Endometrium (tissue), 2 donors: ENCODE measurements at regions not wholly inside any gene's neighbourhood (a gene's known extent, or its start where the extent isn't known, plus 50 kb on each side); places are given as distances from the start of the nearest gene placed in this dataset.

Source experiments
- FAIRE-seq: peaks from 2 replicates; lab custom pipeline; 2012; peaks lifted over from hg19 to GRCh38; lab: Jason Lieb, UNC
- donor health status: control.
- donor health status: control.

DNA sequence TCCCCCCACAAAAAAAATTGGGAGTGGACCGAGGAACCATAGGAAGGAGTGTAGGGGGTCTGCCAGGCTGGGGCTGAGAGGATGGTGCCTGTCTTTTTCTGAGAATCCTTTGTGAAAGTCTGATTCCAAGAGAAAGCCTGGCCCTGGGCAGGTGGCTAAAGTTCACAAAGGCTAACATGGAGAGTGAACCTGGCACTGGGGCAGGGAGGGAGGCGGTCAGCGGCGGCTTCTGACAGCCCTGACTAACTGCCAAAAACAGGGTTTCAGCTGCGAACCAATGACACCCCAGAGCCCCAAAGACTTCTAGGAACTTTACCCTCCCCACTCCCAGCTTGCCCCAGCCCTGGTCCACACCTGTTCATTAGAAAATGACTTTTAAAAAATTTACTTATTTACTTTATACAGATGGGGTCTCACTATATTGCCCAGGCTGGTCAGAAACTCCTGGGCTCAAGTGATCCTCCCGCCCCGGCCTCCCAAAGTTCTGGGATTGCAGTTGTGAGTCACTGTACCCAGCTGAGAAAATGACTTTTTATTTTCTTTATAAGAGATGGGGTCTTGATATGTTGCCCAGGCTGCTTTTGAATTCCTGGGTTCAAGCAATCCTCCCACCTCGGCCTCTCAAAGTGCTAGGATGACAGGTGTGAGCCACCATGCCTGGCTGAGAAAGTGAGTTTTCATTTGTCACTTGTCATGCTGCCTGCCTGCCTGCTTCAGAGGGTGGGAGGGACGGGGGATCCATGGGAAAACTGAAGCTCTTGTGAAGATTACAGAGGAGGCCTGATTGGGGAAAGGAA lies 61.0 kb upstream of the DUSP5 start:
- no peak for FAIRE-seq

- FAIRE-seq = no peak
These were observed 60.4 kb upstream of the DUSP5 start for GRCh38 chr10:110437351-110437605.

DNA sequence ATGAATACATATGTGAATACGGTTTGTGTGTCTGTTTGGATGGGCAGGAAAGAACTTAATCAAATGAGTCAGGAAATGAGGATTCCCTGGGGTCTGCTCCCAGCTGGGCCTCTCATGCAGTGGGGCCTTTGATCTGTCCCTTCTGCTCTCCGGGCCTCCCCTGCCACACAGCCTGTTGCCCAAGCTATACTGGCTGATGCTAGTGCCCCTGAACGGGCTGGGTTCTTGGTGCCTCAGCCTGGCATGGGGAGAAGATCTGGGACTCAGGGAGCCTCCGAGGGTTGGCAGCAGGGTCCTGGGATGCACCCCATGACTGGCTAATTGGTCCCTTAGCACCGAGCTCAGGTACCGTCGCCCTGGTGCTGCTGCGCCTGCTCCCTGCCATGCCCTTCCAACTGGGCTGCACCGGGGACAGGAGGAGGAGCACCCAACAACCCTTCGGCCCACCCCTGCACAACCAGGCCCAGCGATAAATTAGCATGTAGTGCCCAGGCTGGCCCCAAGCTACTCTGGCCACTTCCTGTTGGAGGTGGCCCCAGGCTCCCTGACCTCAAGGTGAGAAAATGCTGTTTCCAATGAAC lies 59.9 kb upstream of the DUSP5 start:
- FAIRE-seq = no peak

DNA sequence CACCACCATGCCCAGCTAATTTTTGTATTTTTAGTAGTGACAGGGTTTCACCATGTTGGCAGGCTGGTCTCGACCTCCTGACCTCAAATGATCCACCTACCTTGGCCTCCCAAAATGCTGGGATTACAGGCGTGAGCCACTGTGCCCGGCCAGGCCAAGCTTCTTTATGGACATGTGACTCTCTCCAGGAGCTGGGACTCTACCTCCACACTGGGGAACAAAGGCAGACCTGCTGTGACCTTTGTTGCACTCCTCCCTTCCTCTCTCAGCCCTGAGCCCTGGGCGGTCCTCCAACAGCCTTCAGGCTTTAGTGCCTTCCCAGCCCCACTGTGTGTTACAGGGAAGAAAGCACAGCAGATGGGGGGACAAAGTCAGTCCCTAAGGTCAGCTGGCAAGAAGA lies 55.0 kb upstream of the DUSP5 start:
- no peak for FAIRE-seq

DNA sequence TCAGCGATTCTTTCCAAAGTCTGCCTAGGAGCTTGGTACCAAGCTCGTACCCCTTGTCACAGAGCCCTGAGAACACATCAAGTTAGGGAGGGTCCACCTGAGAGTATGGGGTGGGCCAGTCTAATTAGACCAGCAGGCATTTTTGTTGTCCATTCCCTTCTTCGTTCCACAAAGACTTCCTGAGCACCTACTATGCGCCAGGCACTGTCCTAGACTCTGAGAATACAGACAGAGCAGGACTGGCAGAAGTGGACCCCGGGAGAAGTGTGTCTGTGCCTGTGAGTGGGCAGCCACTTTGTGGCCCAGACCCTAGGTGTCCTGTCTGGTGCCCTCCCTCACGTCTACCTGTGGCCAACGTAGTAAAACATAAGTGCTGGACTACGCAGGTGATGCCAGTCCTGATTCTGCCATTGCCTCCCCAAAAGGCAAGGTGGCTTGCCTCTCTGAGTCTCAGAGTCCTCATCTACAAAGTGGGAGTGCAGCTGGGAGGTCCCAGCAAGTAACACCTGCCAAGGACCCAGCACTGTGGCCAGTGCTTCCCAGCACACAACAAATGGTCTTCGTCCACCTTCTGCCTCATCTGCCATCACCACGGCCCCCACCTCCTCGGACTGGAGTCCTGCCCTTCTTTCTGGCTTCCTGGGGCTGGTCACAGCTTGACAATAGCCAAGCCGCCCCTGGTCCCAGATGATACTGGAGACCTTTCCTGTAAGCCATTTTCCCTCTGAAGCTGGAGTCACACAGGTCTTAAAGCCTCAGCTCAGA lies 54.3 kb upstream of the DUSP5 start:
- no peak for FAIRE-seq

DNA sequence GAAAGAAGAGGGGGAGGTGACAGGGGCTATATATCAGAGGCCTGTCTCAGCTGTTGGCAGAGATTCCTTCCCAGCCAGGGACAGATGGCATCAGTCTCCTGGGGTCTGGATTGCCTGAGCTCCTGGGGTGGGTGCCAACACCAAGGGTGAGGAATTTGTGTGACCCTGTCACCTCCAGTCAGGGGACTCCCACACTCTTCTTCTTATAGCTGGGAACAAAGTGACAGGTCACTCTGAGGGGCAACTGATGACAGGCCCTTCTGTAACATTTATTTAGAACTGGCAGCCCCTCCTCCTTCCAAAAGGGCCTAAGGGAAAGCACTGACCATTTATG lies 53.7 kb upstream of the DUSP5 start:
- FAIRE-seq = no peak

DNA sequence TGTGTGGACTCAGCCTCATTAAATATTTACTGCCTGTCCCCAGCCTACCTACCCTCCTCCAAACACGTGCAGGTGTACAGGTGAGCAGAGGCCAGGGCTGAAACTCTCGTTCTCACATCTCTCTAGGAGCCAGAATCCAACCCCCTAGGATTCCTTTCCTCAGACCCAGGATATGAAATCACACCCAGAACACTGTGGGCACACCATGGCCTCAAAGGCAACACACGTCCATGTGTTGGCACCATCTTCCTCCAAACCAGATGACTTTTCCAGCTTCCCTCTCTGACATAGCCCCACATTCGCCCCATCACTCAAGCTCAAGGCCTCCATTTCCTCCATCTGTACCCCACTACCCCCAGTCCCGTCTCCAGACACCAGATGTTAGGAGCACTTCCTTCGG lies 51.8 kb upstream of the DUSP5 start:
- FAIRE-seq = no peak

DNA sequence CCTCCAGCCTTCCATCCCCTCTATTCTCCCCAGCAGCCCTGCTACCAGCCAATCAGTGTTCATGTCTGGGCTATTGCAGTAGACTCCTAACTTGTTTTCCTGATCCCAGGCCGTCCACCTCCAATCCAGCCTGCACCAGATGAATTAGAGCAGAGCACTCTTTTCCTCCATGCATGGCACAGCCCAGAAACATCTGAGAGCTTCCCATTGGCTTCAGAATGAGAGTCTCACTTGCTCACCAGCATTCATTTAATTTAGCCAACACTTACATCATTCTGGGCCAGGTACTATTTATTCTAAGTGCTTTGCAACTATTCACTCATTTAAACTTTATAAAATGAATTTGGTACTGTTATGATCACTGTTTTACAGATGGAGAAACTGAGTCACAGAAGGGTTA lies 51.4 kb upstream of the DUSP5 start:
- FAIRE-seq = no peak

- FAIRE-seq = no peak
These were observed 50.6 kb upstream of the DUSP5 start for GRCh38 chr10:110446954-110447608.

- FAIRE-seq = no peak
These were observed 49.8 kb upstream of the DUSP5 start for GRCh38 chr10:110447886-110448285.
